GM18909 (cell line): ENCODE measurements at regions not wholly inside any gene's neighbourhood (a gene's known extent, or its start where the extent isn't known, plus 50 kb on each side); places are given as distances from the start of the nearest gene placed in this dataset.
"Not testable (repeated sequence)": the region's sequence is repeated elsewhere in the genome, so short reads cannot be mapped to it uniquely, and the experiment has no call there.

Experiments used
- ATAC-seq: cut with Tn5 transposase; IDR thresholded peaks from one replicate; pipeline ENCODE4 v1.9.1; 2021; ENCODE audit warnings: mild to moderate bottlenecking; ENCODE audit not compliant: unreplicated experiment, poor library complexity

- ATAC-seq = no peak
Observed at GRCh38 chr18:41643427-41643826, 311.6 kb upstream of the PIK3C3 start.

- ATAC-seq = no peak
Observed at GRCh38 chr18:41642756-41643155, 312.3 kb upstream of the PIK3C3 start.

DNA sequence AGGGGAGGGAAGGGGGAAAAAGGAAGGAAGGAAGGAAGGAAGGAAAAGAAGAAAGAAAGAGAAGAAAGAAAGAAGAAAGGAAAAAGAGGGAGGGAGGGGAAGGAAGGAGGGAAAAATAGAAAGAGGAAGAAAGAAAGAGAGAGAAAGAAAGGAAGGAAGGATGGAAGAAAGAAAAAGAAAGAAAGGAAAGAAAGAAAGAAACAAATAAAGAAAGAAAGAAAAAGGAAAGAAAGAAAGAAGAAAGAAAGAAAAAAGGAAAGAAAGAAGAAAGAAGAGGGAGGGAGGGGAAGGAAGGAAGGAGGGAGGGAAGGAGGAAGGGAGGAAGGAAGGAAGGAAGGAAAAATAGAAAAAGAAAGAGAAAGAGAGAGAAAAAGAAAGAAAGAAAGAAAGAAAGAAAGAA is 315.8 kb upstream of the PIK3C3 start:
- ATAC-seq = no peak

DNA sequence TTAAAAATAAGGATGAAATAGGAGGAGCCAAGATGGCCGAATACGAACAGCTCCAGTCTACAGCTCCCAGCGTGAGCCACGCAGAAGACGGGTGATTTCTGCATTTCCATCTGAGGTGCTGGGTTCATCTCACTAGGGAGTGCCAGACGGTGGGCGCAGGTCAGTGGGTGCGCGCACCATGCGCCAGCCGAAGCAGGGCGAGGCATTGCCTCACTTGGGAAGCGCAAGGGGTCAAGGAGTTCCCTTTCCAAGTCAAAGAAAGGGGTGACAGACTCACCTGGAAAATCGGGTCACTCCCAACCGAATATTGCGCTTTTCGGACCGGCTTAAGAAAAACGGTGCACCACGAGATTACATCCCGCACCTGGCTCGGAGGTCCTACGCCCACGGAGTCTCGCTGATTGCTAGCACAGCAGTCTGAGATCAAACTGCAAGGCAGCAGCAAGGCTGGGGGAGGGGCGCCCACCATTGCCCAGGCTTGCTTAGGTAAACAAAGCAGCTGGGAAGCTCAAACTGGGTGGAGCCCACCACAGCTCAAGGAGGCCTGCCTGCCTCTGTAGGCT is 323.2 kb upstream of the PIK3C3 start:
- ATAC-seq = not testable (repeated sequence)

GRCh38 chr18:41630232-41630886 is 324.7 kb upstream of the PIK3C3 start:
- ATAC-seq = no peak

- ATAC-seq = no peak
Observed at GRCh38 chr18:41624460-41624859, 330.6 kb upstream of the PIK3C3 start.

GRCh38 chr18:41621177-41621576 is 333.9 kb upstream of the PIK3C3 start:
- no peak for ATAC-seq

DNA sequence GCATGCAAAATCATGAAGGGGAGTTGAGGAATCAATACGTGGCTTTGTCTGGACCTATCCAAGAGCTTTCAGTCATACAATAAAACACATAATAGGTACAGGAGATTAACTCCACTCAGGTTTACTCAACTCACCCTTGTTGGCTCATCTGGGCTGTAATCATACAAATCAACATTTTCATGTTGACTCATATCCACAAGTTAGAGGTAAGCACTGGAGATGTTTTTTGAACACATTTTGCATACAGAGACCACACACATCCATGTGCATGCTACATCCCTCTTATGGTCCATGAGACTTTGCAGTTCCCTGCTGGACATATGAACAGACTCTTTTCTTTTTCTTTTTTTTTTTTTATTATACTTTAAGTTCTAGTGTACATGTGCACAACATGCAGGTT is 336.9 kb upstream of the PIK3C3 start:
- ATAC-seq = no peak

GRCh38 chr18:41617647-41618046 is 337.4 kb upstream of the PIK3C3 start:
- ATAC-seq = no peak

DNA sequence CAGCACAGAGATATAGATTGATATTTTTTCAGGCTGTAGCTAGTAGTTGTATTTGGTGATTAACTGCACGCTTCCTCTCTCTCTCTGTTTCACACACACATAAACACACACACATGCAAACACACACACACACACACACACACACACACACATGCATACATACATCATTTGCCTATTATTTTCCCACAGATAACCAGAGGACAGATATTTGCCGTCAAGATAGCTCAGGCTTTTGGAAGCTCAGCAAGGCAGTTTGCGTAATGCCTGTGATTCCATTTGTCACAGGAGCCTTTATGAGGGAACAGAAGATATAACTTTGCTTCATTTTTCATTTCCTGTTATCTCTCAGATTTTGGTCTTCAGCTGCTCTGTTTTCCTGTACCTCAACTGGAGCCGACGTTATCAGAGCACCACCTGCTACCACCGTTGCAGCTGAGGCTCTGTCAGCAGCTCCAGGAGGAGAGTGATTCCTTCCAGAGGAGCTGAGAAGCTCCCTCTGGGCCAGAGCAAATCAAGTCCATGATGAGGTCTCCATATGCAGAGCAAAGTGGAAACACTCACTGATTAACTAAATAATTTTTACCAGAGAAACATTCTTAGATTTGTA is 341.9 kb upstream of the PIK3C3 start:
- ATAC-seq = no peak

- no peak for ATAC-seq
Observed at GRCh38 chr18:41604964-41605363, 350.1 kb upstream of the PIK3C3 start.

DNA sequence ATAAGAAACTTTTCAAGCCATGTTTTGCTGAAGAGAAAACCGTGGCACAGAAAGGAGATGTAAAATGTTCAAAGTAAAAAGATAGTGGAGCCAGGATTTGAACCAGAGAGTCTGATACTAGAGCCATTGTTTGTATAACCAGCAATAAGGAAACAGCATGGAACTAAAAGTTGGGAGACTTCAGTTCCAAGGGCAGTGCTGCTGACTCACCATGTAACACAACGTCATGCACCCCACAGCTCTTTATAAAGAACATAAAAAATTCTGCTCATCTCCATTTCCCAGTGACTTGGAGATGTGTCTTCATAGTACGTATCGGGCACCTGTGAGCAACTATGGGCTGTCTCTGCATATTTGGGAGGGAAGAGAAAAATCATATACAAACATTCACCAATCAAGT is 353.0 kb upstream of the PIK3C3 start:
- ATAC-seq = no peak

DNA sequence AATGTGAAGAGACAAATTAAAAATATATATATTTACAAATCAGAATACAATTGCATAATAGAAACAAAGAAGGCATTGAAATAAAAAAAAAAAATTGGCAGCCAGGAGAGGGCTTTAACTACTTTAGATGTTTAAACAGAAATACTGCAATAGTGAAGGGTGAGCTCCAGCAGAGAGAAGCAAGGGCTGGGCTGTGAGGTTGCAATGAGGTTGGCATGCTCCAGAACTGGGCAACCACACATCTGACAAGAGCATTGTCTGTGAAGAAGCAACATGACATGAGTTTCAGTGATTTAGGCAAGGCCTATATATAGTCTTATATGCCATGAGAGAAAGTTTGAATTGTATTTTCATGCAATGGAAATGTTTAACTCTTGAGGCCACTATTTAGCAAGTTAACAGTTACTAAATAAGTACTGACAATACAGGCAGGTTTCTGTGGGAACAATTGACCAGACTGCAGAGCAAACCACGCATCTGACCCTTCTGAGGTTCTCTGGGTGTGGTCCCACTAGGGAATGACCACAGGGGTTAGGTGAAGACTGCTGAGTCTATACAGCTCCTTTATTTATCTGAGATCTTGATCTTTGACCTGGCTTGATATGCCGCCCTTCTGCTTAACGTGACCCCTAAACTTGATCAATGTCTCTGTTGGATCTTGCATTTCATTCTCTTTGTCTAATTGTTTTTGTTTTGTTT is 354.2 kb upstream of the PIK3C3 start:
- ATAC-seq = no peak

DNA sequence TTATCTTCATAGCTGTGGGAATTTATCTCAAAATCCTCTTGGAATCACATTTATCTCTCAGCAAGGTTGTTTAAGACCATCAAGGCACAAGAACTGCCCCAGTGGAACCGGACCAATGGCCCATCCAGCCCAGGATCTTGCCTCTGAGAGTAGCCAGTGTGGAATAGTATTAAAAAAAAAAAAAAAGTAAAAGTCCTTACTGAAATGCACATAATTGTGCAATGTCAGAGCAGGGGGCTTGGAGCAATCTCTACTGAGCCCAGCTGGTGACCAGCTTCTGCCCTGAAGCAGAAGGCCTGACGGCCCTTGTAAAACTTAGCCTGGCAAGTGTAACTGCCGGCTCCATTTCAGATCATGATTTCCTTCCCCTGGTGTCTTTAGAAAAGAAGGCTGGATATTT is 355.6 kb upstream of the PIK3C3 start:
- no peak for ATAC-seq

- no peak for ATAC-seq
Observed at GRCh38 chr18:41594582-41594981, 360.5 kb upstream of the PIK3C3 start.

- no peak for ATAC-seq
Observed at GRCh38 chr18:41593171-41593675, 361.8 kb upstream of the PIK3C3 start.

GRCh38 chr18:41587976-41588375 is 367.1 kb upstream of the PIK3C3 start:
- ATAC-seq = no peak

DNA sequence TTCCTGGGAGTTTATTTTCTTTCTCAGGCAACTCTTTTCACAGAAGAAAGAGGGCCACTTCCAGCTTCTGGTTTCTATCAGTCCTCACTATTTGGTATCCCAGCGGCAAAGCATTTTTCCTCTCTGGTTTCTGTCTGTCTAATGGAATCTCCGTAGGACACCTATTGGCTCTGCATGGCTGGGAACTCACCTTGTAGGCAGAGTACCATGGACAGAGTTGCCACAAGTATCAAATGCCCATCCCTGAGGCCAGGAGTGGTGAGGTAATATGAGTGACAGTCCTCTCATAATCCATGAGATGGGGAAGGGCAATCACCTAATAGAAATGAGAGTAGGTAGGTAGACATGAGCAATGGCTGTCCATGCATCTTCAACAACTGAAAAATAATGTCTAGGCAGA is 369.5 kb upstream of the PIK3C3 start:
- no peak for ATAC-seq

- no peak for ATAC-seq
Observed at GRCh38 chr18:41579185-41579584, 375.8 kb upstream of the PIK3C3 start.

GRCh38 chr18:41577529-41577928 is 377.5 kb upstream of the PIK3C3 start:
- no peak for ATAC-seq

DNA sequence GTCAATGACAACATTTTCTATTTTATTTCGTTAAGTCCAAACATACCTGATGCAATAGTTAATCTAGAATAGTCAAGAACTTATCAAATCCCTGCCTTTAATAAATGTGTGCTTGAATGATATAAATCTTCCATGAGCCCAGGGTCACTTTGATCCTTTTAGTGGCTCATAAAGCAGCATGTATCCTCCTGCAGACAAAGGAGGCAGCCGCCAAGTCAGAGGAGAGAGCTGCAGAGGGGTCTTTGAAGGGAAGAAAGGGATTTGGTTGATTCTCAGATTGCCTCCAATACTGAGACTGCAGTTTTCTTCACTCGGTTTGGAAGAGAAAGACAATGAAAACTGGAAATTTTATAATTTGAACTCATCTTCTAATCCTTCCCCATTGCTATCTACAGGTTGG is 378.4 kb upstream of the PIK3C3 start:
- ATAC-seq = no peak
